Glutamatergic neuron (in vitro differentiated cells): ENCODE measurements at regions not wholly inside any gene's neighbourhood (a gene's known extent, or its start where the extent isn't known, plus 50 kb on each side); places are given as distances from the start of the nearest gene placed in this dataset.

ENCODE experiments used
- DNase-seq: peaks from one replicate; pipeline ENCODE4 v3.0.0; 2022
- H3K27ac Mint-ChIP-seq: one replicate; pipeline ENCODE4 v1.8.0; 2020; ENCODE audit warnings: mild to moderate bottlenecking, mixed read lengths, inconsistent platforms; ENCODE audit not compliant: unreplicated experiment
- H3K27me3 Mint-ChIP-seq: one replicate; pipeline ENCODE4 v1.8.0; 2020; ENCODE audit warnings: mild to moderate bottlenecking, moderate library complexity, mixed read lengths, inconsistent platforms; ENCODE audit not compliant: unreplicated experiment
- H3K36me3 Mint-ChIP-seq: one replicate; pipeline ENCODE4 v1.8.0; 2020; ENCODE audit warnings: mild to moderate bottlenecking, mixed read lengths, inconsistent platforms; ENCODE audit not compliant: unreplicated experiment
- H3K4me1 Mint-ChIP-seq: one replicate; pipeline ENCODE4 v1.8.0; 2020; ENCODE audit warnings: mild to moderate bottlenecking, low read depth, mixed read lengths, inconsistent platforms; ENCODE audit not compliant: unreplicated experiment
- H3K4me3 Mint-ChIP-seq: one replicate; pipeline ENCODE4 v1.8.0; 2020; ENCODE audit warnings: mild to moderate bottlenecking, mixed read lengths, inconsistent platforms; ENCODE audit not compliant: unreplicated experiment
- H3K9me3 Mint-ChIP-seq: one replicate; pipeline ENCODE4 v1.8.0; 2020; ENCODE audit warnings: mild to moderate bottlenecking, moderate library complexity, mixed read lengths, inconsistent platforms; ENCODE audit not compliant: unreplicated experiment
- microRNA-seq: library from miRNA; unstranded; fragments of <30 nt; microRNA quantifications from one replicate; pipeline ENCODE4, GENCODE V29; 2020; ENCODE audit not compliant: unreplicated experiment
- TF ChIP-seq, protein P1 (sequence below): fragments of 200-600 bp; sonication (generic); IDR thresholded peaks from one replicate; pipeline ENCODE4 v1.5.0; 2021; ENCODE audit not compliant: partially characterized antibody, unreplicated experiment

DNA sequence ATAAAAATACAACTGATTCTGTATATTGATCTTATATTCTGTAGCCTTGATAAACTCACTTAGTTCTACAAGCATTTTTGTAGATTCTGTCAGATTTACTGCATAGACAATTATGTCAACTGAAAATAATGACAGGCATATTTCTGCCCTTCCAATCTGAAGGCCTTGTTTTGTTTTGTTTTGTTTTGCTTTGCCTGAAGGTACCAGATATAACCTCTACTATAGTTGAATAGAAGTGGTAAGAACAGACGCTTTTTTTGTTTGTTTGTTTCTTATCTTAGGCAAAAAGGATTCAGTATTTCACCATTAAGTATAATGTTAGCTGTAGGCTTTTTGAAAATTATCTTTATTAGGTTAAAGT is 64.6 kb upstream of the RSPO3 start:
- Mint-ChIP-seq H3K27ac (no peak overlapping the region), H3K4me3 (no peak overlapping the region), H3K9me3 (peaks cover 3% of the 10 kb centered on the region), H3K27me3 (no peaks in the 10 kb centered on the region), H3K36me3 (no peaks in the 10 kb centered on the region), H3K4me1 (no peaks in the 10 kb centered on the region)
- no peak for DNase-seq
- TF ChIP-seq, protein P1, sequence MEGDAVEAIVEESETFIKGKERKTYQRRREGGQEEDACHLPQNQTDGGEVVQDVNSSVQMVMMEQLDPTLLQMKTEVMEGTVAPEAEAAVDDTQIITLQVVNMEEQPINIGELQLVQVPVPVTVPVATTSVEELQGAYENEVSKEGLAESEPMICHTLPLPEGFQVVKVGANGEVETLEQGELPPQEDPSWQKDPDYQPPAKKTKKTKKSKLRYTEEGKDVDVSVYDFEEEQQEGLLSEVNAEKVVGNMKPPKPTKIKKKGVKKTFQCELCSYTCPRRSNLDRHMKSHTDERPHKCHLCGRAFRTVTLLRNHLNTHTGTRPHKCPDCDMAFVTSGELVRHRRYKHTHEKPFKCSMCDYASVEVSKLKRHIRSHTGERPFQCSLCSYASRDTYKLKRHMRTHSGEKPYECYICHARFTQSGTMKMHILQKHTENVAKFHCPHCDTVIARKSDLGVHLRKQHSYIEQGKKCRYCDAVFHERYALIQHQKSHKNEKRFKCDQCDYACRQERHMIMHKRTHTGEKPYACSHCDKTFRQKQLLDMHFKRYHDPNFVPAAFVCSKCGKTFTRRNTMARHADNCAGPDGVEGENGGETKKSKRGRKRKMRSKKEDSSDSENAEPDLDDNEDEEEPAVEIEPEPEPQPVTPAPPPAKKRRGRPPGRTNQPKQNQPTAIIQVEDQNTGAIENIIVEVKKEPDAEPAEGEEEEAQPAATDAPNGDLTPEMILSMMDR: no peak

DNA sequence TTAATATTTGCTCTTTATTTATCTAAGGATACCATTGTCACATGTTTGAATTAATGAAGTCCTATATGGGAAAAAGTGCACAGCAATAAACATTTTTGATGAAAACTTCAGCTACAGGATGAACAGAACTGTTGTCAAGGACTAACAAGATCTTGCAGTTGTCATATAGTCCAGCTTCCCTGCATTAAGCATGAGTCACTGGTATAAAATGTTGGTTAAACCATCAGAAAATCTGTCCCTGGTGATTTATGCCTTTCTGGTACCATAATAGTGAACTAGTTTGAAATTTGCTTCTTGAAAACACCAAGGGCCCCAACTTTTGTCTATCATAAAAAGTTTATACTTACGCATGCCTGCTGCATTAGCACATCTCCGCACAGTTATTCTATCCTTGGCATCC is 60.4 kb upstream of the RSPO3 start:
- no peaks in the 10 kb centered on the region for H3K4me1 Mint-ChIP-seq
- no peak overlapping the region for H3K4me3 Mint-ChIP-seq
- DNase-seq: no peak
- H3K9me3 Mint-ChIP-seq: no peaks in the 10 kb centered on the region
- H3K27ac Mint-ChIP-seq: no peak overlapping the region
- H3K36me3 Mint-ChIP-seq: no peaks in the 10 kb centered on the region
- TF ChIP-seq, protein P1: no peak
- H3K27me3 Mint-ChIP-seq: no peaks in the 10 kb centered on the region

DNA sequence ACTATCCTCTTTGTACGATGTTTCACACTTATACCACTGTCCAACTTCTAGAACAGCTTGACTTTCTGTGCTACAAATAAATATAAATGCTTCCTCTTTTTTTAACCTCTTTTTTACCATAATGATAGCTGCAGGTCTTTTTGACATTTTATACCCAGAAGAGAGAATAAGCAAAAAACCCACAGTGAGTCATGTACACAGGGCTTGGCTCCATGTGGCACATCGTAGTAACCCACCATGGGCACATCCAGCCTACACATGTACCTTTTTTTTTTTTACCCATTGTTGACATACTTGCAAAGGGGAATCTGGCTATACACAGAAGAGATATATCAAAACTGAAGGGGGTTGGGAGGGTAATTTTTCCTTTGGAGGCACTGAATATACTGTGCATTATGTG is 59.5 kb upstream of the RSPO3 start:
- Mint-ChIP-seq H3K27me3 (no peaks in the 10 kb centered on the region), H3K27ac (no peak overlapping the region), H3K4me1 (no peaks in the 10 kb centered on the region), H3K9me3 (no peaks in the 10 kb centered on the region), H3K36me3 (no peaks in the 10 kb centered on the region), H3K4me3 (no peak overlapping the region)
- TF ChIP-seq, protein P1: no peak
- no peak for DNase-seq

Small RNA genes lying in the stretch of these regions (microRNA-seq; reads per million reads assigned to microRNA genes)
- 2.3 reads per million, percentile 16 among the genes with 10 or more reads in this experiment for gene MIR588
